UCSD-AML1 (cell line): ENCODE measurements at regions not wholly inside any gene's neighbourhood (a gene's known extent, or its start where the extent isn't known, plus 50 kb on each side); places are given as distances from the start of the nearest gene placed in this dataset.

Experiments
- DNase-seq: peaks from one replicate; lab custom pipeline; 2025; ENCODE audit not compliant: unreplicated experiment; lab: John Stamatoyannopoulos, UW

- no peak for DNase-seq
Measured at GRCh38 chr3:103585809-103586208, 1151.0 kb downstream of the ZPLD1 start.

DNA sequence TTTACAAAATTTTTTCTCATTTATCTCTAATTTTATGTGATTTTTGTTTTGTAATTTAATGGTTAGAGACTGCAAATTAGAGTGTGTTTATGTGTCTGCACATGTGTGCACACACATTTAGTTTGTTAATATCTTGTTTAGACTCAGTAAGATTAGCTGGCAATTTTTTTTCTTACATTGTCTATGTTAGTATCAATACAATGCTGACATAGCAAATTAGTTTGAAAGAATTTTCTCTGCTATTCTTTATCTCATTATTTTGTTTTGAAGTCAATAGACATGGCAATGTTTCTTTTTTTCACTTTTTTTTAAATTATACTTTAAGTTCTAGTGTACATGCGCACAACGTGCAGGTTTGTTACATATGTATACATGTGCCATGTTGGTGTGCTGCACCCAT lies 1155.0 kb downstream of the ZPLD1 start:
- no peak for DNase-seq

- no peak for DNase-seq
Measured at GRCh38 chr3:103600844-103601243, 1166.0 kb downstream of the ZPLD1 start.

DNA sequence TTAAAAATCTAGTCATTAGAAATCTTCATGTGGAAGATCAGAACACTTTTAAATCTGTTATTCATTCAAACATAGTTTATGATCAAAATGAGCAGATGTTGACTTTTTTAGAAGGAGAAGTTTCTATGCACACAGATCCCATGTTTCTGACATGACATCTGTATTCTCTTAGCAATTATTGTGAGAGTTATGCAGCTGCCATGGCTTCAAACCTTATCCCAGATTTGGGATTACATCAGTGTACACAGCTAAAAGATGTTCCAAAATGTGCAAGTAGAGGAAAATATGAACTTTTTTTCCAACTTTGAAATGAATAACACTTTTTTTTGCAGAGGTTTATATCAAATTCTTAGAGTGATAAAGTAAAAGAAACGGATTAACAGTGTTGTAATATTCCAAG lies 1166.9 kb downstream of the ZPLD1 start:
- DNase-seq, result no peak

DNA sequence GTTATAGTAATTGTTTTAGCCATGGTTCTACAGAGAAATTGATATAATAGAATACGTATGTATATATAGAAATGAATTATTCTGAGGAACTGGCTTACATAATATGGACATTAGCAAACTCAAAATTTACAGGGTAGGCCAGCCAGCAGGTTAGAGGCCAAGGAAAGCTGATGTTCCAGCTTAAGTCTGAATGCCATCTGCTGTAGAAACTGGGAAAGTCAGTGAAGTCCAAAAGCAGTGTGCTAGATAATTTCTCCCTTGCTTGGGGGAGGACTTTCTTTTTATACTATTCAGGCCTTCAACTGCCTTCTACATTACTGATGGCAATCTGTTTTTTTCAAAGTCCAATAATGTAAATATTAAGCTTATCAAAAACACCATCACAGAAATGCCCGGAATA lies 1174.7 kb downstream of the ZPLD1 start:
- no peak for DNase-seq

- DNase-seq, result no peak
Measured at GRCh38 chr3:103613397-103614156, 1178.8 kb downstream of the ZPLD1 start.

DNA sequence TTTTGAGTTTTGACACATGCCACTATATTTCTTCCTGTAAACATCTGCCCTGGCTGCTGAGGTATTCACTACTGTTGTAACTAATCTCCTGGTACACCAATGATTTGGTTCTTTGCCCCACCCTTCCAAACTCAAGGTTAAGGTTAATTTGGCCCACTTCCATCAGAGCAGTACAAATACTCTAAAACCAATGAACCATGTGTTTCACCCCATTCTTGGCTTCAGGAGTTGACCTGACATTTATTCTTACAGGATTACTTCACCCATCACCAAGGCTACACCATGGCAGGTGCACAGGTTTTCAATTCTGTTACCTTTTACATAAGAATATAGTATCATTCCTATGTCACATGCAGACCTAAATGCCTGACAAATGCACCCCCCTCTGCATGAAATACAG lies 1179.9 kb downstream of the ZPLD1 start:
- DNase-seq, result no peak

DNA sequence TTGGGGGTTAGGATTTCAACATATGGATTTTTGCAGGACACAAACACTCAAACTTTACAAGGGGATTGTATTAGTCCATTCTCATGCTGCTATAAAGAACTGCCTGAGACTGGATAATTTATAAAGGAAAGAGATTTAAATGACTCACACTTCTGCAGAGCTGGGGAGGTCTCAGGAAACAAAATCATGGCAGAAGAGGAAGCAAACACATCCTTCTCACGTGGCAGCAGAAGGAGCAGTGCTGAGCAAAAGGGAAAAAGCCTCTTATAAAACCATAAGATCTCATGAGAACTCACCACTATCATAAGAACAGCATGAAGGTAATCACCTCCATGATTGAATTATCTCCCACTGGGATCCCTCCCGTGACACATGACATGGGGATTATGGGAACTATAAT lies 1183.1 kb downstream of the ZPLD1 start:
- DNase-seq, result no peak

DNA sequence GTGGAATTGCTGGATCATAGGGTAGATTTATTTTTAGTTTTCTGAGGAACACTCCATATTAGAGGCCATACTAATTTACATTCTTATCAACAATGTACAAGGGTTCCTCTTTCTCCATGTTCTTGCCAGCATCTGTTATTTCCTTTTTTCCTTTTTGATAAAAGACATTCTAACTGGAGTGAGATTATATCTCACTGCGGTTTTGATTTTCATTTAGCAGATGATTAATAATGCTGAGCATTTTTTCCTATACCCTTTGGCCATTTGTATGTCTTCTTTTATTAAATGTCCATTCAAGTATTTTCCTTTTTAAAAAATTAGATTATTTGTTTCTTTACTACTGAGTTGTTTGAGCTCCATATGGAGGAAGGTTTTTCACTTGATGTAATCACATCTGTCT lies 1189.5 kb downstream of the ZPLD1 start:
- no peak for DNase-seq

DNA sequence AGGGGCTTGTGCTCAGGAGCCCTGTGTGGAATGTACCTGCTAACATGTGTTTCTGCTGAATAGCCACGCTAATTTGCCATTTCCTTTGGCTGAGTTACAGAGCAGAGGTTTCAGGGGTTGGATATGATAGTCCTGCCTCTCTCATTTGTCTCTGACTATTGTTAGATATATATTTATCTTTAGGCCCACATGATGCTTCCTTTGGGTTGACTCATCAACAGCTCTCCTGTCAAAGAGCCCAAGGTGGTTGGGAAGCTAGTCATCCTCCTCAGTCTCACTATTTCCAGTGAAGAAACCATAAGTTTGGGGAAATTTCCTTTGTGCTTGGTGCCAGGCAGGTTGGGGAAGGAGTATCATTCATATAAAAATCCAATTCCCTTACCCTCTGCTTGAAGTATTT lies 1194.6 kb downstream of the ZPLD1 start:
- DNase-seq, result no peak

GRCh38 chr3:103644450-103644849 lies 1209.6 kb downstream of the ZPLD1 start:
- DNase-seq, result no peak

DNA sequence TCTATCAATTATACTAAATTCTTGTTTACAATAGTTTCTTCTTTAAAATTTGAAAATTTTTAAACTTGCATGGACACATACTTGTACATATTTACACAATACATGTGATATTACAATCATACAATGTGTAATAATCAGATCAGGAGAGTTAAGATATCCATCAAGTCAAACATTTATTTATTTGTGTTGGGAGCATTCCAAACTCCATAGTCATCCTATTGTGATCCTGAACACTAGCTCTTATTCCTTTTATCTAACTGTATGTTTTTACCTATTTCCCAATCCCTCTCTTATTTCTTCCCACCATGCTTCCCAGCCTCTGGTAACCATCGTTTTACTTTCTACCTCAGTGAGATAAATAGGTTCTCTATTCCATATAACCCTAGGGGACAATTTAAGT lies 1219.2 kb downstream of the ZPLD1 start:
- no peak for DNase-seq

- DNase-seq, result no peak
Measured at GRCh38 chr3:103657756-103658155, 1222.9 kb downstream of the ZPLD1 start.

DNA sequence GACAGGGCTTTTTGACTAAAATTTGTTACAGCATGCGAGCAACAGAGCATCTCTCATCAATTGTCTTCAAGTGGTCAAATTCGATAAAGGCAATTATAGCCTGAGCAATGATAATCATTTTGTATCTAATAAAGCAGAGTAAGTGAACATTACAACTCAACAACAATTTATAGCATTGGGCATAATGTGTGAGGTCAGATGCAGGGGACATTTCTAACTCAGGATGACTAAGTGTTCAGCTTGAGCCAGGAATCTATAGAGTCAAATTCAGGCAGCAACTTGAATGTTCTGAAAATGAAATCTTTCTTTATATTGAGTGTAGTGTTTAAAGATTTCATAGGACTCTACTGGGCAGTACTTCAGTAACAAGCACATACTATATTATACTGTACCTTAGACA lies 1226.0 kb downstream of the ZPLD1 start:
- DNase-seq, result no peak

- DNase-seq, result no peak
Measured at GRCh38 chr3:103662591-103662990, 1227.8 kb downstream of the ZPLD1 start.

- no peak for DNase-seq
Measured at GRCh38 chr3:103672346-103672745, 1237.5 kb downstream of the ZPLD1 start.

- DNase-seq, result no peak
Measured at GRCh38 chr3:103684904-103685303, 1250.1 kb downstream of the ZPLD1 start.

DNA sequence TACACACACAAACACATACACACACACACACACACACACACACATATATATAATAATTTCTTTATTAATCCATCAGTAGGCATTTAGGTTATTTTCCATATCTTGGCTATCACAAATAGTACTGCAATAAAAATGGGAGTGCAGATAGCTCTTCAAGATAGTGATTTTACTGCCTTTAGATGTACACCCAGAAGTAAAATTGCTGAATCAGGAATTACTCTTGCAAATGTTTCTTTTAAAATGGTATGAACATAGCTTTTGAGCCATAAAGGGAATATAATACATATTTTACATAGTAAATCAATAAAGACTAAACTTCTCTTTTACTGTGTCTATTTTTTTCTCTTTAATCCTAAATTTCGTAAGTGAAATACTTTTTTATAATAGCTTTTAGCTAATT lies 1251.1 kb downstream of the ZPLD1 start:
- no peak for DNase-seq

DNA sequence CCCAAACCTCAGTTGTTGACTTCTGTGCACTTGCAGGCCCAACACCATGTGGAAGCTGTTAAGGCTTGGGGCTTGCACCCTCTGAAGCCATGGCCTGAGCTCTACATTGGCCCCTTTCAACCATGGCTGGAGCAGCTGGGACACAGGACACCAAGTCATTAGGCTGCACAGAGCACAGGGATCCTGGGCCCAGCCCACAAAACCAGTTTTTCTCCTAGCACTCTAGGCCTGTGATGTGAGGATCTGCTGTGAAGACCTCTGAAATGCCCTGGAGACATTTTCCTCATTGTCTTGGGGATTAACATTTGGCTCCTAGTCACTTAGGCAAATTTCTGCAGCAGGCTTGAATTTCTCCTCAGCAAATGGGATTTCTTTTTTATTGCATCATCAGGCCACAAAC lies 1255.7 kb downstream of the ZPLD1 start:
- DNase-seq, result no peak

- DNase-seq, result no peak
Measured at GRCh38 chr3:103693831-103694230, 1259.0 kb downstream of the ZPLD1 start.

GRCh38 chr3:103698646-103699045 lies 1263.8 kb downstream of the ZPLD1 start:
- DNase-seq, result no peak

DNA sequence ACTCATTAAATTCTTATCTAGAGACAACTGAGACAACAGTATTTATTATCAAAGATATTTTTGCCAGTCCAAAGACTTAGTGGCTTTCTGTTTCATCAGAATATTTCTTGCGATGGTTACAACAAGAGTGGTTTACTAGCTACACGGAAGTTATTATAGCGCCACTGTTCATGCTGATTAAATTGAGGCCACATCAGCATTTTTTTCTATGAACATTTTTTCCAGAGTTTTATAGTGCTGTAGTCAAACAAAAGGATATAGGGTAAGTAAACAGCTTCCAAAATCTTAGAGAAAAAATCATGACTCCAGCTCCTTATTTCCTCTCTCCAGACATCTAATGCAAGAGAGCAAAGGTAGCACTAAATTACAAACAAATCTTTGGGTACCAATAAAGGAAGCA lies 1264.4 kb downstream of the ZPLD1 start:
- no peak for DNase-seq

GRCh38 chr3:103705641-103706040 lies 1270.8 kb downstream of the ZPLD1 start:
- no peak for DNase-seq
